ENCODE measurements at regions not wholly inside any gene's neighbourhood (a gene's known extent, or its start where the extent isn't known, plus 50 kb on each side); places are given as distances from the start of the nearest gene placed in this dataset.

- DNase-seq, result no peak
Measured at GRCh38 chr5:135085936-135086725, 52.1 kb upstream of the PITX1 start.

GRCh38 chr5:135085133-135085935 lies 51.3 kb upstream of the PITX1 start:
- no peak for DNase-seq

Data from suppressor macrophage treated with lipopolysaccharide for 4 hours (primary cell).